NT2/D1 (cell line): ENCODE measurements at regions not wholly inside any gene's neighbourhood (a gene's known extent, or its start where the extent isn't known, plus 50 kb on each side); places are given as distances from the start of the nearest gene placed in this dataset.
"Not testable (repeated sequence)": the region's sequence is repeated elsewhere in the genome, so short reads cannot be mapped to it uniquely, and the experiment has no call there.

Experiments used
- SUZ12 ChIP-seq: IDR thresholded peaks from 2 replicates; pipeline ENCODE4 v1.6.1; 2011; ENCODE audit not compliant: insufficient read length, insufficient read depth; ENCODE audit errors: extremely low read depth
- YY1 ChIP-seq: IDR thresholded peaks from 2 replicates; pipeline ENCODE4 v1.6.1; 2011; ENCODE audit not compliant: insufficient read length, insufficient read depth
- ZNF274 ChIP-seq: IDR thresholded peaks from 2 replicates; pipeline ENCODE4 v1.6.1; 2011; ENCODE audit warnings: mild to moderate bottlenecking, low read depth, low read length

GRCh38 chrX:92105693-92106092 is 326.5 kb downstream of the PCDH11X start:
- TF ChIP-seq YY1, ZNF274, SUZ12: not testable (repeated sequence)
